ENCODE measurements at regions not wholly inside any gene's neighbourhood (a gene's known extent, or its start where the extent isn't known, plus 50 kb on each side); places are given as distances from the start of the nearest gene placed in this dataset.
A peak's percentile ranks its signal among the peaks of the same experiment; 100 is the strongest.

DNA sequence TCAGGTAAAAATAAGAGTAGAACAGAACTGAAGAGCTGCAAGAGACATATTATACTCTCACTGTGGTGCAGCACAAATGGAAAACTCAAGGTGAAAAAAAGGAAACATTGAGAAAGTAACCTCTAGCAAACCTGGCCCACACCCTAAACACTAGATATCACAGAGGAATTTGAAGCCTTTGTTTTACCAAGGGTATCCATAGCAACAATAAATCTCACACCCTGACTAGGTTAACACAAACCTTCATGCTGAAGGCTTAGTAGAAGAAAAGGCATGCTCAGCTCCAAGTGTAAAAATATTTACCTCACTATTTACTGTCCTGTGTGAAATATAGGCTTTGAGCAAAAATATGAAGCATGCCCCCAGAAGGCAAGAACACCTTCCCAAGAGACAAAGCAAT, 61.9 kb upstream of the TAB3 start:
- no peaks in the 10 kb centered on the region for H3K4me1 ChIP-seq
- H3K4me3 ChIP-seq, result no peak overlapping the region
- H3K36me3 ChIP-seq, result no peaks in the 10 kb centered on the region
- no peak overlapping the region for H3K27ac ChIP-seq
- H3K27me3 ChIP-seq, result no peaks in the 10 kb centered on the region
- H3K9me3 ChIP-seq, result no peaks in the 10 kb centered on the region
- intact Hi-C loops (cut with DNase I; ENCODE audit: low total_unique reads), result no loop called here
- DNase-seq, result no peak
- no peak for TF ChIP-seq POLR2A (IDR thresholded peaks at IDR 0.05)
- no peak for TF ChIP-seq CTCF (IDR thresholded peaks at IDR 0.05)

GRCh38 chrX:30950391-30950790, 61.3 kb upstream of the TAB3 start:
- H3K9me3 ChIP-seq, result no peaks in the 10 kb centered on the region
- H3K4me1 ChIP-seq, result no peaks in the 10 kb centered on the region
- DNase-seq, result no peak
- no peak overlapping the region for H3K4me3 ChIP-seq
- no peak overlapping the region for H3K27ac ChIP-seq
- TF ChIP-seq CTCF (IDR thresholded peaks at IDR 0.05), result no peak
- no peak for TF ChIP-seq POLR2A (IDR thresholded peaks at IDR 0.05)
- no peaks in the 10 kb centered on the region for H3K27me3 ChIP-seq
- no peaks in the 10 kb centered on the region for H3K36me3 ChIP-seq
- intact Hi-C loops (cut with DNase I; ENCODE audit: low total_unique reads), result no loop called here

DNA sequence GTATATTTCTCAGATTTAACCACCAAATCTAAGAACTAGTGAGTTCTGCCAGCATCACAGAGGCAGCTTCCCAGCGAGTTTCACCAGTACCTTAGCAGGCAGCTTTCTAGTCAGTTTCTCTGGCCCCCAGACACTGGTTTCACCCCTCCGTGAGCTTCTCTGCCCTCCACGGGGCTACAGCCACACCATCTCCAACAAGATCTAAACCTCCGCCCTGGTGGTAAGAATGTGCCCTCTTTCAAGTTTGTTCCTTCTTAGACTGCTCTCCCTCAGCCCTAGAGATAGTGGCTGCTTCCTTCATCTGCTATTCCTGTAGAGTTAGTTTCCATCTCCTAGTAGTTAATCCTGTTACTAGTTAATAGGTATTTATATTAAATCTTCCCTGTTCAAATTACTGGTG, 60.5 kb upstream of the TAB3 start:
- H3K4me1 ChIP-seq, result no peaks in the 10 kb centered on the region

DNA sequence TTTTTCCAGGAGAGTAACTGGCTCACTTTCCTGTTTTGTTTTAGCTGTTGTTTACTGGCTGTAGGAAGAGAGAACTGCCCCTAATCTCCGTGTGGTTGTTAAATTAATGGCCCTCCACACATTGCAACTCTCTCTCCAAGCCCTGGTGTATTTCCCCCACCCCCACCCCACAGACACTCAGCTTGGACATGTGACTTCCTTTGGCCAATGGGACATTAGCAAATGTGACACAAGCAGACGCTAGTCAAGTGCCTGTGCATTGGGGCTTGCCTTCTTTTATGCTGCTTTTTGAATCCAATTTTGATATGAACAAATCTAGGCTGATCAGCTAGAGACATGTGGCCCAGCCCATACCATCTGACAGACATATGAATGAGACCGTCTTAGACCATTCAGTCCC, 59.6 kb upstream of the TAB3 start:
- intact Hi-C loops (cut with DNase I; ENCODE audit: low total_unique reads), result no loop called here

More for the DNA sequence above, 60.5 kb upstream of the TAB3 start:
- Histone ChIP-seq H3K27ac (no peak overlapping the region), H3K36me3 (no peaks in the 10 kb centered on the region), H3K9me3 (no peaks in the 10 kb centered on the region), H3K4me3 (no peak overlapping the region), H3K27me3 (no peaks in the 10 kb centered on the region)
- intact Hi-C loops (cut with DNase I; ENCODE audit: low total_unique reads), result no loop called here
- no peak for TF ChIP-seq CTCF (IDR thresholded peaks at IDR 0.05)
- TF ChIP-seq POLR2A (IDR thresholded peaks at IDR 0.05), result no peak
- DNase-seq, result no peak

DNA sequence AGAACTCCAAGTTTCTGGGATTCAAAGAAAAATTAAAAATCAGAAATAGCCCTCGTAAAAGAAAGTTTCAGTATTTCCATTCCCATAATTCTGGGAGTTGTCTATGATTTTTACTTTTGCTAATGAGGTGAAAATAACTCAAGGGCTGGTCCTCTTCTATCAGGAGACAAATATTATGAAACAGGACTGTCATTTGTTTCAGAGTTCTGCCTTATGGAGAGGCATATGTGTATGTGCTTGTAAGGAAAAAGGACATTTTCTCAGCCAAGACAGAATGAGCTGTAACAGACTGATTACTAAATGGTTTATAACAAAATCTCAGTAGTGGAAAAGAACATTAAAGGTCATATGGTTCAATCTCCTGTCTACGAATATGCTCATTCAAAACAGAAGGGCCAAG, 59.0 kb upstream of the TAB3 start:
- intact Hi-C loops (cut with DNase I; ENCODE audit: low total_unique reads), result no loop called here
- TF ChIP-seq POLR2A (IDR thresholded peaks at IDR 0.05), result no peak
- TF ChIP-seq CTCF (IDR thresholded peaks at IDR 0.05), result no peak
- H3K27ac ChIP-seq, result no peak overlapping the region
- H3K27me3 ChIP-seq, result no peaks in the 10 kb centered on the region
- no peaks in the 10 kb centered on the region for H3K4me1 ChIP-seq
- DNase-seq, result no peak
- no peak overlapping the region for H3K4me3 ChIP-seq
- no peaks in the 10 kb centered on the region for H3K9me3 ChIP-seq
- no peaks in the 10 kb centered on the region for H3K36me3 ChIP-seq

More for the DNA sequence above, 59.6 kb upstream of the TAB3 start:
- Histone ChIP-seq H3K36me3 (no peaks in the 10 kb centered on the region), H3K27ac (peak overlapping the region in 1 of 2 donors; percentile 17), H3K9me3 (no peaks in the 10 kb centered on the region), H3K27me3 (no peaks in the 10 kb centered on the region), H3K4me1 (no peaks in the 10 kb centered on the region), H3K4me3 (no peak overlapping the region)
- no peak for DNase-seq
- TF ChIP-seq CTCF (IDR thresholded peaks at IDR 0.05) (no peak), POLR2A (IDR thresholded peaks at IDR 0.05) (no peak)
